Type B pancreatic cell (in vitro differentiated cells): ENCODE measurements at regions not wholly inside any gene's neighbourhood (a gene's known extent, or its start where the extent isn't known, plus 50 kb on each side); places are given as distances from the start of the nearest gene placed in this dataset.

Source experiments
- DNase-seq: peaks from one replicate; pipeline ENCODE4 v3.0.0; 2021; ENCODE audit warnings: mixed read lengths; ENCODE audit not compliant: unreplicated experiment; ENCODE audit errors: extremely low spot score
- H3K27ac Mint-ChIP-seq: 2 replicates; pipeline ENCODE4 v1.8.0; 2021; ENCODE audit warnings: mild to moderate bottlenecking, mixed read lengths
- H3K27me3 Mint-ChIP-seq: 2 replicates; pipeline ENCODE4 v1.8.0; 2021; ENCODE audit warnings: mixed read lengths
- H3K36me3 Mint-ChIP-seq: 2 replicates; pipeline ENCODE4 v1.8.0; 2021; ENCODE audit warnings: mixed read lengths
- H3K4me1 Mint-ChIP-seq: one replicate; pipeline ENCODE4 v1.8.0; 2021; ENCODE audit warnings: mixed read lengths; ENCODE audit not compliant: unreplicated experiment
- H3K4me3 Mint-ChIP-seq: 2 replicates; pipeline ENCODE4 v1.8.0; 2021; ENCODE audit warnings: mild to moderate bottlenecking, mixed read lengths
- H3K9me3 Mint-ChIP-seq: 2 replicates; pipeline ENCODE4 v1.8.0; 2021; ENCODE audit warnings: mixed read lengths
- TF ChIP-seq, protein P1 (sequence below): fragments of 200-600 bp; sonication (generic); conservative IDR thresholded peaks from 2 replicates; pipeline ENCODE4 v1.5.0; 2021; ENCODE audit warnings: antibody characterized with exemption, mild to moderate bottlenecking

DNA sequence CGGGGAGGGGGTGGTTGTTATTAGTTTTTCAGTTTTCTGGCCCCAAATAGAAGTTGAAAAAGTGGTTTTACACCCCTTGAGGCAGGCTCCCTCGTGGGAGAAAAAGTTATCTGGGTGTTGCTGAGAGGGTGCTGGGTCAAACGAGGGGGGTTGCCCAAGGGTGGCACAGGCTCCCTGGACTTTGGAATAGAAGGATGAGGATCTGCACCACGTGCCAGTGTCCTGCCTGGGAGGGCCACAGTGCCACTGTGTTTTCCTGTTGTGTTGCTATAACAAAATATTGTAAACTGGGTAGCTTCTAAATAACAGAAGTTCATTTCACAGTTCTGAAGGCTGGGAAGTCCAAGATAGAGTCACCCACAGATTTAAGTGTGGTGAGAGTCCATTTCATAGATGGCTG, 181.9 kb downstream of the CXCL12 start:
- no peak for DNase-seq
- Mint-ChIP-seq H3K36me3 (no peaks in the 10 kb centered on the region), H3K27ac (no peak overlapping the region), H3K4me3 (no peak overlapping the region), H3K4me1 (no peaks in the 10 kb centered on the region), H3K9me3 (no peaks in the 10 kb centered on the region), H3K27me3 (no peaks in the 10 kb centered on the region)
- TF ChIP-seq, protein P1, sequence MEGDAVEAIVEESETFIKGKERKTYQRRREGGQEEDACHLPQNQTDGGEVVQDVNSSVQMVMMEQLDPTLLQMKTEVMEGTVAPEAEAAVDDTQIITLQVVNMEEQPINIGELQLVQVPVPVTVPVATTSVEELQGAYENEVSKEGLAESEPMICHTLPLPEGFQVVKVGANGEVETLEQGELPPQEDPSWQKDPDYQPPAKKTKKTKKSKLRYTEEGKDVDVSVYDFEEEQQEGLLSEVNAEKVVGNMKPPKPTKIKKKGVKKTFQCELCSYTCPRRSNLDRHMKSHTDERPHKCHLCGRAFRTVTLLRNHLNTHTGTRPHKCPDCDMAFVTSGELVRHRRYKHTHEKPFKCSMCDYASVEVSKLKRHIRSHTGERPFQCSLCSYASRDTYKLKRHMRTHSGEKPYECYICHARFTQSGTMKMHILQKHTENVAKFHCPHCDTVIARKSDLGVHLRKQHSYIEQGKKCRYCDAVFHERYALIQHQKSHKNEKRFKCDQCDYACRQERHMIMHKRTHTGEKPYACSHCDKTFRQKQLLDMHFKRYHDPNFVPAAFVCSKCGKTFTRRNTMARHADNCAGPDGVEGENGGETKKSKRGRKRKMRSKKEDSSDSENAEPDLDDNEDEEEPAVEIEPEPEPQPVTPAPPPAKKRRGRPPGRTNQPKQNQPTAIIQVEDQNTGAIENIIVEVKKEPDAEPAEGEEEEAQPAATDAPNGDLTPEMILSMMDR, result no peak

DNA sequence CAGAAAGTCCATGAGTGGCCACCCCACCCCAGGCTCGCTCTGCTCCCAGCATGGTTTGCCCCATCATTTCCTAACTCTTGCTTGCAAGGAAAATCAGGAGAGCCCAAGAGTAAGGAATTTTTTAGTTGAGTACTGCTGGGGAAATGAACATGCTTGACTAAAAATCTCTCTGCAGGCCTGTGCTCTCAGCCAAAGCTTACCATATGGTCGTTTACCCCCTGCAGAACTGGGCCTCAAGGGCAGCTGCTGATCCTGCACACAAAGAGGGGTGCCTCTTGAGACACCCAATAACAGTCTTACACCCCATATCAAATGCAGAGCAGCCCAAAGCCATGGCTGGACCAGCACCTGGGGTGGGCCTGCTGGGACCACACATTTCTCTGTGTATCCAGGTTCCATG, 183.2 kb downstream of the CXCL12 start:
- Mint-ChIP-seq H3K27me3 (no peaks in the 10 kb centered on the region), H3K9me3 (no peaks in the 10 kb centered on the region), H3K27ac (no peak overlapping the region), H3K36me3 (no peaks in the 10 kb centered on the region), H3K4me1 (no peaks in the 10 kb centered on the region), H3K4me3 (no peak overlapping the region)
- TF ChIP-seq, protein P1, result no peak
- no peak for DNase-seq

DNA sequence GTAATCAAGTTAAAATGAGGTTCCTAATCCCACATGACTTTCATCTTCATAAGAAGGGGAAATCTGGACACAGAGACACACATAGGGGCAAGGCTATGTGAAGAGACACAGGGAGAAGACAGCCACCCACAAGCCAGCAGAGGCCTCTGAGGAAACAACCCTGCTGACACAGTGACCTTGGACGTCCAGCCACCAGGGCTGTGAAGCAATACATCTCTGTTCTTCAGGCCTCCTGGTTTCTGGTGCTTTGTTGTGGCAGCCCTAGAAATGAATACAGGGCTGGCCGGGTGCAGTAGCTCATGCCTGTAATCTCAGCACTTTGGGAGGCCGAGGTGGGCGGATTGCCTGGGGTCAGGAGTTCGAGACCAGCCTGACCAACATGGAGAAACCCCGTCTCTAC, 183.9 kb downstream of the CXCL12 start:
- no peaks in the 10 kb centered on the region for H3K27me3 Mint-ChIP-seq
- no peak overlapping the region for H3K4me3 Mint-ChIP-seq
- H3K27ac Mint-ChIP-seq, result no peak overlapping the region
- H3K9me3 Mint-ChIP-seq, result no peaks in the 10 kb centered on the region
- H3K36me3 Mint-ChIP-seq, result no peaks in the 10 kb centered on the region
- TF ChIP-seq, protein P1, result no peak
- no peak for DNase-seq
- H3K4me1 Mint-ChIP-seq, result no peaks in the 10 kb centered on the region

DNA sequence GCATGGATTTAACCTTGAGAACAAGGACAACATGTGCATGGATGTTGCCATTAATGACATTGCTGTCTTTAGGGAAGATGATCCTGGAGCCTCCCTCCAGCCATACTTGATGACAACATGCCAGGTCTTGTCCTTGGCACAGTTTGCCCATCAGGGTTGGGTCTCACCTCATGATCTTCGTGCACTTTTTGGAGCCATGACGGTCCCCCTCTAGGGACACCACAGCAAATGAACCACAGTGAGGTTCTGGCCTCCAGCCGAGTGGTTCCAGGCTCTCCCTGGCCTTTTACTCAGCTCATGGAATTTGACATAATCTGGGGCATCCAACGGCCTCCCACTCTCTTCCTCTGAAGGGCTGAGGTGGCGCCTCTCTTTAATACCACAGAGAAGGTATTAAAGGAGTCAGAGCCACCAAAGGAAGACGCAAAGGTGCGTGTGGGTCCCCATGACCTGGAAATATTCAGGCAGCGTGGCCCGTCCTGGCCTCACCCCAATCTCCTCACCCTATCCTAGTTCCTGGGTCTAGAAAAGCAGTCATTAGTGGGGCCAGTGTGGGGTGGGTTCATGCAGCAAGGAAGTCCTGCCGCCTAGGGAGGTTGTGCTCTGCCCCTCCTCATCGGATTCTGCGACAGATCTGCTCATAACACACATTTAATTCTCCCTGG, 184.8 kb downstream of the CXCL12 start:
- no peak for DNase-seq
- TF ChIP-seq, protein P1, result no peak
- Mint-ChIP-seq H3K4me1 (peaks cover 7% of the 10 kb centered on the region), H3K27ac (no peak overlapping the region), H3K4me3 (no peak overlapping the region), H3K36me3 (no peaks in the 10 kb centered on the region), H3K9me3 (no peaks in the 10 kb centered on the region), H3K27me3 (no peaks in the 10 kb centered on the region)

DNA sequence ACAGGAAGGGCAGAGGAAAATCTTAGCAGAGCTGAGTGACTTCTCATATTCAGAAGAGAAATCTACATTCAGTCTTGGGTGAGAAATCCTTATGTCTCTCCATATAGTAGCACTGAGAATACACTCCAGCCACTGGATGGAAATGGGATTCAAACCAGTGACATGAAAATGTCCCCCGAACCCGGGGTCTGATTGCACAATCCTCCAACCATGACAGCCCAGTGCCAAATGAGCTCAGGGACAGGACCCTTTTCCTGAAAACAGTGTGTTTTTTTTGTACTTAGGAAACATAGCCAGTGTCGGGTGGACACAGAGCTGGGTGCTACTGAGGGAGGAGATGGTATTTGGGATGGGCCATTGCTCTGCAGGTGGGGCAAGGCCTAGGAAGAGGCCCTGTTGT, 185.6 kb downstream of the CXCL12 start:
- no peaks in the 10 kb centered on the region for H3K9me3 Mint-ChIP-seq
- no peaks in the 10 kb centered on the region for H3K36me3 Mint-ChIP-seq
- no peak for DNase-seq
- no peak overlapping the region for H3K4me3 Mint-ChIP-seq
- H3K27ac Mint-ChIP-seq, result no peak overlapping the region
- peaks cover 12% of the 10 kb centered on the region for H3K4me1 Mint-ChIP-seq
- H3K27me3 Mint-ChIP-seq, result no peaks in the 10 kb centered on the region
- TF ChIP-seq, protein P1, result no peak

DNA sequence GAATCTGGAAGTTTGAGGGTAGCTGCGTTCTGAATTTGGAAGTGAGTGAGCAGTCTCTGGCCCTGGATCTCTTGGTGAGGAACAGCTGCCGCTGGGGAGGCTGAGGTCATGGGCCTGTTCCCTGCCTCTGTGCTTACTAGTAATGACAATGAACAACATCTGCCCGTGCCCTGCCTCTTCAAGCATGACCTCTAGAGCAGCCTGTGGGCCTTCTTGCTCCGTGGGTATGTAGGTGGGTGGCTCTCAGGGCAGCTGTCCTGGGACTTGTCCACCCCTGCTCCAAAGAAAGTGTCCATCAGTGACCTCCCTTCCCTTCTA, 186.2 kb downstream of the CXCL12 start:
- DNase-seq, result no peak
- H3K9me3 Mint-ChIP-seq, result no peaks in the 10 kb centered on the region
- peaks cover 15% of the 10 kb centered on the region for H3K4me1 Mint-ChIP-seq
- TF ChIP-seq, protein P1, result no peak
- no peaks in the 10 kb centered on the region for H3K27me3 Mint-ChIP-seq
- H3K27ac Mint-ChIP-seq, result no peak overlapping the region
- H3K4me3 Mint-ChIP-seq, result no peak overlapping the region
- no peaks in the 10 kb centered on the region for H3K36me3 Mint-ChIP-seq
